IPS-20b (cell line): ENCODE measurements at regions not wholly inside any gene's neighbourhood (a gene's known extent, or its start where the extent isn't known, plus 50 kb on each side); places are given as distances from the start of the nearest gene placed in this dataset.

Source experiments
- H3K27ac ChIP-seq: one replicate; pipeline ENCODE4 v1.5.1; 2013; ENCODE audit warnings: low read length
- H3K27me3 ChIP-seq: 2 replicates; pipeline ENCODE4 v1.6.1; 2013; ENCODE audit warnings: mild to moderate bottlenecking, low read length, inconsistent platforms; ENCODE audit not compliant: insufficient read depth
- H3K36me3 ChIP-seq: 2 replicates; pipeline ENCODE4 v1.6.1; 2013; ENCODE audit warnings: low read depth, mild to moderate bottlenecking, inconsistent platforms, low read length, moderate library complexity; ENCODE audit not compliant: insufficient read depth
- H3K4me1 ChIP-seq: 2 replicates; pipeline ENCODE4 v1.6.1; 2013; ENCODE audit warnings: mild to moderate bottlenecking, control low read depth, inconsistent platforms, low read length, moderate library complexity; ENCODE audit not compliant: insufficient read depth
- H3K4me3 ChIP-seq: 2 replicates; pipeline ENCODE4 v1.5.1; 2013; ENCODE audit warnings: mild to moderate bottlenecking, low read length, inconsistent platforms
- H3K9ac ChIP-seq: 2 replicates; pipeline ENCODE4 v1.6.1; 2013; ENCODE audit warnings: low read depth, mild to moderate bottlenecking, inconsistent platforms, low read length, moderate library complexity
- H3K9me3 ChIP-seq: 2 replicates; pipeline ENCODE4 v1.6.1; 2013; ENCODE audit warnings: mild to moderate bottlenecking, low read depth, low read length, inconsistent platforms; ENCODE audit not compliant: insufficient read depth

DNA sequence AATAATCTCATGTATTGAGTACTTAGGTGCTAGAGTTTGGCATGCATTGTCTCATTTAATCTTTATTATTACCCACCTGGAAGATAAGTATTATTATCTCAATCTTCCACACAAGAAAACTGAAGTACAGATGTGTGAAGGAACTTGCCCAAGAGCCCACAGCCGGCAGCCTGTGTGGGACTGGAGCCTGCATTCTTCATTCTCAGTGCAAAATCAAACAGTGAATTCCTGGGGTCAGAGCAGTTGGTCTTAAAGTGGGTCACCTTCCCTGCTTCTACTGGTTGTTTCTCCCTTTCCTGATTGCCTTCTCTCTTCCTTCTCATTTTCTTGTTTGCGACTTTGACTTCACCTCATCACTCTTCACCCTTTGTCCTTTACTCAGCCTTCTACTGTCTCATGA is 144.7 kb upstream of the LYZL1 start:
- H3K27me3 ChIP-seq = no peaks in the 10 kb centered on the region
- peaks cover 26% of the 10 kb centered on the region for H3K4me1 ChIP-seq
- no peaks in the 10 kb centered on the region for H3K9me3 ChIP-seq
- H3K4me3 ChIP-seq = no peak overlapping the region
- no peak overlapping the region for H3K27ac ChIP-seq
- no peak overlapping the region for H3K9ac ChIP-seq
- H3K36me3 ChIP-seq = no peaks in the 10 kb centered on the region

- H3K9me3 ChIP-seq = no peaks in the 10 kb centered on the region
- H3K4me3 ChIP-seq = no peak overlapping the region
- H3K27me3 ChIP-seq = no peaks in the 10 kb centered on the region
- H3K36me3 ChIP-seq = no peaks in the 10 kb centered on the region
- H3K4me1 ChIP-seq = peaks cover 25% of the 10 kb centered on the region
- H3K9ac ChIP-seq = no peak overlapping the region
- no peak overlapping the region for H3K27ac ChIP-seq
Observed at GRCh38 chr10:29146311-29147100, 142.4 kb upstream of the LYZL1 start.

- 0 out of 2 replicates have a peak, but pooled peaks cover 10% of the 10 kb centered on the region for H3K4me1 ChIP-seq
- H3K27ac ChIP-seq = no peak overlapping the region
Observed at GRCh38 chr10:29150010-29150409, 138.9 kb upstream of the LYZL1 start.

DNA sequence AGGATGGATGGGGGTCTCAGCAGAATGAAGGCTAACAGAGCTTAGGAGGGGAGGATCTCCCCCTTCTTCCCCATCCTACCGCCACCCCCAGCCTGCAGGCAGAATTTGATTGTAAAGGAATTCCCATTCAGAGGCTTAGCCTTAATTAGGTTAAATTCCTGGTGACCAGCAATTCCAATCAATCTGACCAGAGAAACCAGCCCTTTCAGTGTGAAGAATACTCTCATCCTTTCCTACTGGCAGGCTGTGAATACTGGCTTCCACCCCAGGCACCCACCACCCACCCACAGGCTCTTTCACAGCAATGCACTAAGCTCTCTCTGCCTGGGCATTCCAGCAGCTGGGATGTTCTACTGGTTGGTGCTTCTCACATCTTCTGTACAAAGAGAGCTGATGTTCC is 137.9 kb upstream of the LYZL1 start:
- Histone ChIP-seq H3K4me3 (no peak overlapping the region), H3K27me3 (no peaks in the 10 kb centered on the region), H3K9ac (no peak overlapping the region), H3K4me1 (0 out of 2 replicates have a peak, but pooled peaks cover 10% of the 10 kb centered on the region), H3K9me3 (no peaks in the 10 kb centered on the region), H3K27ac (no peak overlapping the region), H3K36me3 (no peaks in the 10 kb centered on the region)

More at GRCh38 chr10:29150010-29150409, 138.9 kb upstream of the LYZL1 start:
- no peak overlapping the region for H3K9ac ChIP-seq
- no peaks in the 10 kb centered on the region for H3K36me3 ChIP-seq
- H3K9me3 ChIP-seq = no peaks in the 10 kb centered on the region
- no peak overlapping the region for H3K4me3 ChIP-seq
- H3K27me3 ChIP-seq = no peaks in the 10 kb centered on the region

DNA sequence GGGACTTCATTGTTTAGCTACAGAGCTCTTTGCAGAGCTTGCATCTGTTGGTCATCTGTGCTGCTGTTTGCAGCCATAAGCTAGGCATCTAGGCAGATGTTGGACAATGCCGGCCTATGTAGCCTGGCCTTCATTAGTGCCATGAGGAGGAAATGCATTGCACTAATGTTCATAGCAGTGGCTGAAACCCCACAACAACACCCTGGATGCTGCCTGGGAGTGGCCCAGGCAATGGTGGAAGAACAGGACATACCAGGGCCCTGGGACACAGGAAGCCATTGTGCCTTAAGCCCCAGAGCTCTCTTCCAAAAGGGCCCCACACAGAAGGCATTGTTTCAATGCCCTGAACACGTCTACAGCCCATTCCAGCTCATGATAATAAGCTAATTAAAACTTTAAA is 131.5 kb upstream of the LYZL1 start:
- Histone ChIP-seq H3K27me3 (no peaks in the 10 kb centered on the region), H3K36me3 (no peaks in the 10 kb centered on the region), H3K4me1 (peaks cover 11% of the 10 kb centered on the region), H3K4me3 (no peak overlapping the region), H3K27ac (no peak overlapping the region), H3K9ac (no peak overlapping the region), H3K9me3 (no peaks in the 10 kb centered on the region)

DNA sequence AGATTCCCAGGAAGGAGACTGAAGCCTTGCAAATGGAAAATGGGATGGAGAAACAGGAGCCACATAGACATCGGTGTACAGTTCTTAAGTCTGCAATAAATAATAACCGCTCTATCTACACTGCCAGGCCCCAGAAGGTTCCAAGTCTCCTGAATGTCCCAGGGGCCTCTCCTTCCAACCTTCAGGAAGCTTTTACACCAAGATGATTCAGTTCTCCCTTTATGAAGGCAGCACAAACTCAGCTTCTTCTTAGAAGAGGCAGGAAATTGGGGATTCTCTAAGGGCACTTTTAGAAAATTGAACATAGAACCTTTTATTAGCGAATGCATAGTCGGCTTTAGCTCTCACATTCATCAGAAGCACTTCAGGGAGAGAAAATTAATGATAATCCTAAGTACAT is 130.8 kb upstream of the LYZL1 start:
- H3K27me3 ChIP-seq = no peaks in the 10 kb centered on the region
- no peaks in the 10 kb centered on the region; the same call in 1 of the 2 replicates for H3K9me3 ChIP-seq
- no peak overlapping the region for H3K27ac ChIP-seq
- H3K9ac ChIP-seq = no peak overlapping the region
- no peak overlapping the region for H3K4me3 ChIP-seq
- H3K36me3 ChIP-seq = no peaks in the 10 kb centered on the region
- peaks cover 11% of the 10 kb centered on the region for H3K4me1 ChIP-seq

DNA sequence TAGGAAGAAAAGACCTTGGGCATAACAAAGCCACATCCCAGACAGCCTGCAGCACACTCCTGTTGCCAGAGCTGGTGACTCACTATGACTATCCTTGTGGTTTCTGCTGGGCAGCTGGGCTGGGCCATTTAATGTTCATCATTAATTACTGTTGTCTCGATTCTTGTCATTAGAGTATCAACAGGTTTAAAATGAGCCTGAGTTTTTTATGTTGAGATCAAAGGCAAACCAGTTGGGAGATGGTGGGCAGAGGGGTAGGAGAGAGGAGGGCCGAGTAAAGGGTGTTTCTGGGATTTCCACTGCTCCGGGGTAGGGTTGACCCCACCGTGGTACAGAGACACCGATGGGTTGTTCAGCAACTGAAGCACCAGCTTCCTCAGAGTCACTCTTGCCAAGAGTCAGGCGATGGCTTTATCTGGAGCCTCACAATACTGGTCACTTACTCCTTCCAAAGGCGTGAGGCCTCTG is 128.7 kb upstream of the LYZL1 start:
- H3K4me3 ChIP-seq = no peak overlapping the region
- no peaks in the 10 kb centered on the region for H3K36me3 ChIP-seq
- H3K27me3 ChIP-seq = no peaks in the 10 kb centered on the region
- peak overlapping the region; percentile 30 for H3K9ac ChIP-seq
- H3K9me3 ChIP-seq = peaks cover 5% of the 10 kb centered on the region
- peak overlapping the region; percentile 94 for H3K27ac ChIP-seq
- peaks cover 11% of the 10 kb centered on the region for H3K4me1 ChIP-seq

GRCh38 chr10:29163746-29164145 is 125.1 kb upstream of the LYZL1 start:
- Histone ChIP-seq H3K27ac (no peak overlapping the region), H3K36me3 (0 out of 2 replicates have a peak, but pooled peaks cover 3% of the 10 kb centered on the region), H3K4me3 (no peak overlapping the region), H3K4me1 (peaks cover 11% of the 10 kb centered on the region), H3K9ac (no peak overlapping the region), H3K9me3 (peaks cover 33% of the 10 kb centered on the region), H3K27me3 (no peaks in the 10 kb centered on the region)

- H3K9ac ChIP-seq = no peak overlapping the region
- peaks cover 46% of the 10 kb centered on the region for H3K9me3 ChIP-seq
- no peaks in the 10 kb centered on the region for H3K27me3 ChIP-seq
- no peak overlapping the region for H3K4me3 ChIP-seq
- no peak overlapping the region for H3K27ac ChIP-seq
- H3K36me3 ChIP-seq = 0 out of 2 replicates have a peak, but pooled peaks cover 3% of the 10 kb centered on the region
- H3K4me1 ChIP-seq = no peaks in the 10 kb centered on the region
Observed at GRCh38 chr10:29166713-29167112, 122.2 kb upstream of the LYZL1 start.

DNA sequence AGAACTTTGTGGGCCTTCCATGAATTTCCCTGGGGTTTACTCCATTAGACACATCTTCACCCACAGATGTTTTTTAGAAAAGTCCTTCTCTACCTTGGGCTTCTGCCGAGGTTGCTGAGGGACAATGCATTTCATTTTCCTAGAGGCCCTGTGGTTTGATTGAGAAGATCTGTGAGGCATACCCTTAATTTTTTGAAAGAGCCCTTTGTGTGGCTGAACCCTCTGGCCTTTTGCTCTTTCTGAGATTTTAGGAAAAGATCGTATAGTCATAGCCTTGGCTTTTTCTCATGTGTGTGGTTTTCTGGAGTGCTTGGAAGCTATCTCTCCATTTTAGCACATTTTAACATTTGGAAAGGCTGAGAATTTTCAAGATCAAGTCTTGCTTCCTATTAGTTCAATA is 119.8 kb upstream of the LYZL1 start:
- Histone ChIP-seq H3K36me3 (0 out of 2 replicates have a peak, but pooled peaks cover 3% of the 10 kb centered on the region), H3K27me3 (no peaks in the 10 kb centered on the region), H3K9me3 (peaks cover 46% of the 10 kb centered on the region), H3K9ac (no peak overlapping the region), H3K4me1 (no peaks in the 10 kb centered on the region), H3K27ac (no peak overlapping the region), H3K4me3 (no peak overlapping the region)

DNA sequence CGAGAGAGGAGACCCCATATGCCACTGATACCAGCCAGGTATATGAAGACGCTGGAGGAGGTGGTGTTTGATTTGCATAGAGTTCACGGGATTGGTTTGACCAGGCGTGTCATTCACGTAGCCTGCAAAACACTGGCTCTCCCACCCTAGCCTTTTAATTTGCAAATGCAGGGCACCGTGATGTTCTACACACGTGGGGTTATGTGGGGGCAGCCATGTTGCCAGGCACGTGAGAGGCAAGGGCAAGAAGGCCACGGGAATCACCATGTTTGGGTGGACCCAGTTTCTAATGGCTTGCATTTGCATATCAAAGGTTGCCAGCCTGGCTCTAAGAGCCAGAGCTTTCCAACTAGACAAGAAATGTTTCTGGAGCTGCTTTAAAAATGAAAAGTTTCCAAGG is 117.2 kb upstream of the LYZL1 start:
- no peaks in the 10 kb centered on the region for H3K4me1 ChIP-seq
- no peak overlapping the region for H3K4me3 ChIP-seq
- no peak overlapping the region for H3K9ac ChIP-seq
- H3K36me3 ChIP-seq = no peaks in the 10 kb centered on the region
- no peaks in the 10 kb centered on the region for H3K27me3 ChIP-seq
- peaks cover 25% of the 10 kb centered on the region for H3K9me3 ChIP-seq
- H3K27ac ChIP-seq = no peak overlapping the region

DNA sequence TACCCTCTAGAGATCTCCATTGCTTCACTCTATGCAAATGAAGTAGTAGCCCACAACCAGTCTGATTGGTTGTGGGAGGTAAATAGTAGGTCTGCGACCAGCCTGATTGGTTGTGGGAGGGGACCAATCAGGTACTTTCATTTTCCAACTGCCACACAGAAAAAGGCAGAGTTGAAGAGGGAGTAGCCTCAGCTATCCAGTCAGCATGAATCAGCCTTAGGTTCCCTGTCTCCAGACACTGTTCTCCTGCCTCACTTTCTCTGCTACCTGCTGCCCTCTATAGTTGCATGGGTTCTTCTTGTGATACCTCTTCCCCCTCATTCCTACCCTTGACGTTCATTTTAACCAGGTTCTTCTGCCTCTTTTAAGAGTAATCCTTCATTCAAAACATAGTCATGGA is 114.5 kb upstream of the LYZL1 start:
- peaks cover 11% of the 10 kb centered on the region for H3K9me3 ChIP-seq
- H3K27ac ChIP-seq = no peak overlapping the region
- H3K4me3 ChIP-seq = no peak overlapping the region
- H3K9ac ChIP-seq = no peak overlapping the region
- no peaks in the 10 kb centered on the region for H3K4me1 ChIP-seq
- H3K27me3 ChIP-seq = no peaks in the 10 kb centered on the region
- no peaks in the 10 kb centered on the region for H3K36me3 ChIP-seq
